ENCODE measurements at regions not wholly inside any gene's neighbourhood (a gene's known extent, or its start where the extent isn't known, plus 50 kb on each side); places are given as distances from the start of the nearest gene placed in this dataset.
A peak's percentile ranks its signal among the peaks of the same experiment; 100 is the strongest.

GRCh38 chr12:114917307-114917706 is 233.3 kb upstream of the TBX3 start (continued):
- TF ChIP-seq RAD21 (IDR thresholded peaks at IDR 0.05; ENCODE audit: low read length) (no peak), MEF2A (IDR thresholded peaks at IDR 0.05; ENCODE audit: borderline replicate concordance, low read depth) (no peak), SIN3A (IDR thresholded peaks at IDR 0.05; ENCODE audit: borderline replicate concordance, low read depth, low read length) (no peak), EP300 (IDR thresholded peaks at IDR 0.05; ENCODE audit: borderline replicate concordance in 1 of 2, low read depth in 1 of 2, low read length in 1 of 2) (no peak), GATA2 (CRISPR knock-in tag; IDR thresholded peaks at IDR 0.05) (no peak), ELF1 (IDR thresholded peaks at IDR 0.05) (no peak), FOXJ3 (CRISPR knock-in tag; IDR thresholded peaks at IDR 0.05) (no peak)
- TF ChIP-seq, protein P1, sequence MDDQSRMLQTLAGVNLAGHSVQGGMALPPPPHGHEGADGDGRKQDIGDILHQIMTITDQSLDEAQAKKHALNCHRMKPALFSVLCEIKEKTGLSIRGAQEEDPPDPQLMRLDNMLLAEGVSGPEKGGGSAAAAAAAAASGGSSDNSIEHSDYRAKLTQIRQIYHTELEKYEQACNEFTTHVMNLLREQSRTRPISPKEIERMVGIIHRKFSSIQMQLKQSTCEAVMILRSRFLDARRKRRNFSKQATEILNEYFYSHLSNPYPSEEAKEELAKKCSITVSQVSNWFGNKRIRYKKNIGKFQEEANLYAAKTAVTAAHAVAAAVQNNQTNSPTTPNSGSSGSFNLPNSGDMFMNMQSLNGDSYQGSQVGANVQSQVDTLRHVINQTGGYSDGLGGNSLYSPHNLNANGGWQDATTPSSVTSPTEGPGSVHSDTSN (IDR thresholded peaks at IDR 0.05): no peak

- Histone ChIP-seq H3K27ac (ENCODE audit: low read depth in 2 of 2, low read length in 1 of 2) (peak overlapping the region in 1 of 2 experiments; percentile 17; a peak in 1 of 4 replicates), H4K20me1 (ENCODE audit: insufficient read depth) (no peaks in the 10 kb centered on the region), H3K4me1 (ENCODE audit: control insufficient read depth in 1 of 2, insufficient read depth in 2 of 2, low read depth in 1 of 2, low read length in 1 of 2) (peaks cover 0 to 4% of the 10 kb centered on the region in 2 experiments; a peak in 1 of 4 replicates), H3K9ac (no peak overlapping the region), H2AFZ (ENCODE audit: low read depth) (0 out of 2 replicates have a peak overlapping the region, but pooled peaks have one; percentile 38), H3F3A (replicated peaks; ENCODE audit: insufficient read depth) (no peaks in the 10 kb centered on the region), H3K36me3 (replicated peaks in 1 of 2; ENCODE audit: control insufficient read depth in 1 of 2, insufficient read depth in 2 of 2, low read length in 1 of 2) (no peaks in the 10 kb centered on the region), H3K9me2 (no peaks in the 10 kb centered on the region), H3K4me2 (no peak overlapping the region), H3K4me3 (ENCODE audit: low read depth in 2 of 2, low read length in 1 of 2) (no peak overlapping the region), H3K9me3 (no peaks in the 10 kb centered on the region), H3K79me2 (ENCODE audit: insufficient read depth) (no peaks in the 10 kb centered on the region), H3K27me3 (ENCODE audit: insufficient read depth) (no peaks in the 10 kb centered on the region)
- ChIA-PET CTCF (no interaction called here), POLR2A (no interaction called here)
- 79% methylated on average over 12 of the region's 12 CpGs for WGBS (ENCODE audit: low lambda C conversion rate)
- no peak for DNase-seq
- TF ChIP-seq JUND (IDR thresholded peaks at IDR 0.05): no peak
- no peak for TF ChIP-seq FOSL2 (IDR thresholded peaks at IDR 0.05; ENCODE audit: borderline replicate concordance, low read depth)
- TF ChIP-seq RAD21 (IDR thresholded peaks at IDR 0.05; ENCODE audit: low read length): no peak
- TF ChIP-seq USF2 (IDR thresholded peaks at IDR 0.05; ENCODE audit: borderline replicate concordance, low read depth, low read length): no peak
- TF ChIP-seq, protein P2, sequence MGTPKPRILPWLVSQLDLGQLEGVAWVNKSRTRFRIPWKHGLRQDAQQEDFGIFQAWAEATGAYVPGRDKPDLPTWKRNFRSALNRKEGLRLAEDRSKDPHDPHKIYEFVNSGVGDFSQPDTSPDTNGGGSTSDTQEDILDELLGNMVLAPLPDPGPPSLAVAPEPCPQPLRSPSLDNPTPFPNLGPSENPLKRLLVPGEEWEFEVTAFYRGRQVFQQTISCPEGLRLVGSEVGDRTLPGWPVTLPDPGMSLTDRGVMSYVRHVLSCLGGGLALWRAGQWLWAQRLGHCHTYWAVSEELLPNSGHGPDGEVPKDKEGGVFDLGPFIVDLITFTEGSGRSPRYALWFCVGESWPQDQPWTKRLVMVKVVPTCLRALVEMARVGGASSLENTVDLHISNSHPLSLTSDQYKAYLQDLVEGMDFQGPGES (IDR thresholded peaks at IDR 0.05; ENCODE audit: low read depth, low read length): no peak
- TF ChIP-seq YY1 (IDR thresholded peaks at IDR 0.05; ENCODE audit: low read depth): no peak
- no peak for TF ChIP-seq SIN3A (IDR thresholded peaks at IDR 0.05; ENCODE audit: borderline replicate concordance, low read depth, low read length)
- TF ChIP-seq RCOR1 (IDR thresholded peaks at IDR 0.05; ENCODE audit: low read length): no peak
- TF ChIP-seq CHD2 (IDR thresholded peaks at IDR 0.05; ENCODE audit: low read length, partially characterized antibody): no peak
- TF ChIP-seq ELF1 (IDR thresholded peaks at IDR 0.05): no peak
- no peak for TF ChIP-seq SMC3 (IDR thresholded peaks at IDR 0.05; ENCODE audit: low read depth, low read length)
- no peak for TF ChIP-seq GATA2 (CRISPR knock-in tag; IDR thresholded peaks at IDR 0.05)
- no peak for TF ChIP-seq FOXM1 (IDR thresholded peaks at IDR 0.05; ENCODE audit: low read depth)
- TF ChIP-seq RXRA (IDR thresholded peaks at IDR 0.05; ENCODE audit: borderline replicate concordance, low read depth): no peak
- no peak for TF ChIP-seq EZH2phosphoT487 (IDR thresholded peaks at IDR 0.05; ENCODE audit: borderline replicate concordance, low read depth)
- TF ChIP-seq GABPA (IDR thresholded peaks at IDR 0.05; ENCODE audit: low read depth): no peak
These were observed 232.6 kb upstream of the TBX3 start for GRCh38 chr12:114916541-114916940.

All from SK-N-SH (cell line).